Thyroid gland (tissue), 4 donors: ENCODE measurements at regions not wholly inside any gene's neighbourhood (a gene's known extent, or its start where the extent isn't known, plus 50 kb on each side); places are given as distances from the start of the nearest gene placed in this dataset.

Experiments
- DNase-seq, 2 donors: peaks; one replicate each; pipeline ENCODE4 v3.0.0-alpha.2; 2019
- H3K27ac ChIP-seq, 3 donors: fragments of 200-600 bp; sonication (generic); 1 replicate in 2 of 3; 2 replicates in 1 of 3; pipeline ENCODE4 v1.5.1; 2016 to 2019; ENCODE audit warnings: mild to moderate bottlenecking in 1 of 3, moderate library complexity in 1 of 3
- H3K27me3 ChIP-seq: fragments of 200-600 bp; sonication (generic); one replicate; pipeline ENCODE4 v1.5.1; 2019
- H3K36me3 ChIP-seq, 2 donors: fragments of 200-600 bp; sonication (generic); one replicate each; pipeline ENCODE4 v1.5.1; 2016 to 2019
- H3K4me1 ChIP-seq, 2 donors: fragments of 200-600 bp; sonication (generic); one replicate each; pipeline ENCODE4 v1.5.1; 2017 to 2019
- H3K4me3 ChIP-seq, 3 donors: fragments of 200-600 bp; sonication (generic); replicated peaks in 1 of 3; 1 replicate in 2 of 3; 2 replicates in 1 of 3; pipeline ENCODE4 v1.5.1; 2016; ENCODE audit warnings: mild to moderate bottlenecking in 1 of 3
- H3K9me3 ChIP-seq: fragments of 200-600 bp; sonication (generic); one replicate; pipeline ENCODE4 v1.5.1; 2017
- POLR2A ChIP-seq, 2 donors: fragments of 450-650 bp; IDR thresholded peaks; one replicate each; pipeline ENCODE4 v1.6.1; 2017; ENCODE audit warnings: antibody characterized with exemption in 2 of 2, mild to moderate bottlenecking in 2 of 2, moderate library complexity in 1 of 2
- WGBS, 2 donors: methylation state at CpG; one replicate each; pipeline ENCODE4 v1.1.5; 2017; 5-methylcytosine and 5-hydroxymethylcytosine counted together
- intact Hi-C: fragments of 100-400 bp; cut with DNase I; formaldehyde crosslinking; loops from one replicate; pipeline ENCODE4 v1.15.1; 2023
- TF ChIP-seq, protein P1 (sequence below), 6 experiments: fragments of 200-600 bp in 3 of 6; fragments of 450-650 bp in 3 of 6; sonication (generic) in 3 of 6; IDR thresholded peaks; one replicate each; pipeline ENCODE4 v1.5.1; 2016 to 2019; ENCODE audit warnings: antibody characterized with exemption in 6 of 6, mild to moderate bottlenecking in 2 of 6, inconsistent platforms in 1 of 6, moderate library complexity in 1 of 6

DNA sequence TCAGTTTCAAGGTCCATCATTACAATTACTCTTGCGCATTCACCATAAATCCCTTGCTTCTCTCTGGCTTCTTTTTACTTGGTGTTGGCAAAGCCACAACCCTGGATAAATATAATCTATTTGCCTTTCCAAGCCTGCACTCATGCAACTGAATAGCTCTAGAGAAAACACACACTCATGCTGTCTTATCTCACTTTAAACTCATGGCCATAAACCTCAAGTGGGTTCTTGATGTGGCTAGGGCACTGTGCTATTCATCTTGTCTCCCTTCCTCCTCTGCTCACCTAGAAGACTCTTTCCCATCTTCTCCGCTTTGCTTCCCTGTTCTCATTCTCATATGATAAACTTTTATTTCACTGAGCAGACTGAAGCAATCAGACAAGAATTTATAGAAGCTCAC is 165.4 kb upstream of the MTPN start:
- Histone ChIP-seq H3K4me3 (no peak overlapping the region), H3K36me3 (no peaks in the 10 kb centered on the region), H3K4me1 (peaks cover 0 to 12% of the 10 kb centered on the region in 2 donors), H3K27me3 (no peaks in the 10 kb centered on the region), H3K9me3 (no peaks in the 10 kb centered on the region), H3K27ac (no peak overlapping the region)
- intact Hi-C loops: no loop called here
- no peak for TF ChIP-seq POLR2A (IDR thresholded peaks at IDR 0.05)
- TF ChIP-seq, protein P1, sequence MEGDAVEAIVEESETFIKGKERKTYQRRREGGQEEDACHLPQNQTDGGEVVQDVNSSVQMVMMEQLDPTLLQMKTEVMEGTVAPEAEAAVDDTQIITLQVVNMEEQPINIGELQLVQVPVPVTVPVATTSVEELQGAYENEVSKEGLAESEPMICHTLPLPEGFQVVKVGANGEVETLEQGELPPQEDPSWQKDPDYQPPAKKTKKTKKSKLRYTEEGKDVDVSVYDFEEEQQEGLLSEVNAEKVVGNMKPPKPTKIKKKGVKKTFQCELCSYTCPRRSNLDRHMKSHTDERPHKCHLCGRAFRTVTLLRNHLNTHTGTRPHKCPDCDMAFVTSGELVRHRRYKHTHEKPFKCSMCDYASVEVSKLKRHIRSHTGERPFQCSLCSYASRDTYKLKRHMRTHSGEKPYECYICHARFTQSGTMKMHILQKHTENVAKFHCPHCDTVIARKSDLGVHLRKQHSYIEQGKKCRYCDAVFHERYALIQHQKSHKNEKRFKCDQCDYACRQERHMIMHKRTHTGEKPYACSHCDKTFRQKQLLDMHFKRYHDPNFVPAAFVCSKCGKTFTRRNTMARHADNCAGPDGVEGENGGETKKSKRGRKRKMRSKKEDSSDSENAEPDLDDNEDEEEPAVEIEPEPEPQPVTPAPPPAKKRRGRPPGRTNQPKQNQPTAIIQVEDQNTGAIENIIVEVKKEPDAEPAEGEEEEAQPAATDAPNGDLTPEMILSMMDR (IDR thresholded peaks at IDR 0.05): no peak
- DNase-seq: no peak
- WGBS, 2 donors: 91 to 97% methylated on average over 2 of the region's 2 CpGs

DNA sequence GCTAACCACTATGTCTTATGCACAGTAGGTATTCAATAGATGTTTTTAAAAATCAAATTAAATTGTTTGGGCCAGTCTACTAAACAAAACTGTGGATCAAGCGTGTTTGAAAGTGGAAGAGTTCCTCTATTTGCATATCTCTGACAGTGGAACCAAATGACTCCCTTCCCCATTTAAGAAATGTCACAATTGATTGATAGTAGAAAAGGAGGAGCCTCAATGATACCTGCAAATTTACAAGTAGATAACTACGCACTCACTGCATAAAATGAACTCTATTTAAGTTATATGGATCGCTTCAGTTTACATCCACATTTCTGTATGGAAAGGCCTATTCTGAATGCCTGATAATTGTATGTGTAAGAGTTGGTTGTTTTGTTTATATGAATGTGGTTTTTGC is 163.3 kb upstream of the MTPN start:
- DNase-seq: no peak
- no peaks in the 10 kb centered on the region for H3K27me3 ChIP-seq
- H3K36me3 ChIP-seq: no peaks in the 10 kb centered on the region
- intact Hi-C loops: no loop called here
- no peak overlapping the region for H3K27ac ChIP-seq
- no peak overlapping the region for H3K4me3 ChIP-seq
- WGBS, 2 donors: 95 to 98% methylated on average over 3 of the region's 3 CpGs
- no peaks in the 10 kb centered on the region for H3K9me3 ChIP-seq
- peaks cover 0 to 12% of the 10 kb centered on the region in 2 donors for H3K4me1 ChIP-seq
- TF ChIP-seq, protein P1 (IDR thresholded peaks at IDR 0.05): no peak
- no peak for TF ChIP-seq POLR2A (IDR thresholded peaks at IDR 0.05)

DNA sequence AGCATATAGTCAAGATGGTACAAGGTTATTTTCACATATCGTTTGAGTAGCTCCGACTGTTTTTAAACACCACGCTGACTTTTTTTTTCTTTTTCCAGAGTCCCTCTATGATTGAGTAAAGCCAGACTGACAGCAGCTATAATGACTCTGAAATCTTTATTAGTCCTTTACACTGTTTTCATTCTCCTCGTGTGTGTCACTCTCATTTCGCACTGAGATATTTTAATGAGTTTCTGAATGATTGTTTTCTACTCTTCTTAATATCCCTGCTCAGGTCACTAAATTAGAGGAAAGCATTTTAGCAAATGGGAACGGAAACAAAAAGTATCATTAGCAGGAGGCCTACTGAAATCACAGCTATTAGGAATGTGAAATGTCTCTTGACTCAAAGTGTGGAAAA is 162.3 kb upstream of the MTPN start:
- WGBS, 2 donors: 64 to 67% methylated on average over 6 of the region's 6 CpGs
- Histone ChIP-seq H3K9me3 (no peaks in the 10 kb centered on the region), H3K27me3 (no peaks in the 10 kb centered on the region), H3K27ac (no peak overlapping the region), H3K4me3 (no peak overlapping the region), H3K36me3 (no peaks in the 10 kb centered on the region), H3K4me1 (peaks cover 0 to 12% of the 10 kb centered on the region in 2 donors)
- intact Hi-C loops: no loop called here
- DNase-seq: no peak
- TF ChIP-seq, protein P1 (IDR thresholded peaks at IDR 0.05): no peak
- no peak for TF ChIP-seq POLR2A (IDR thresholded peaks at IDR 0.05)

DNA sequence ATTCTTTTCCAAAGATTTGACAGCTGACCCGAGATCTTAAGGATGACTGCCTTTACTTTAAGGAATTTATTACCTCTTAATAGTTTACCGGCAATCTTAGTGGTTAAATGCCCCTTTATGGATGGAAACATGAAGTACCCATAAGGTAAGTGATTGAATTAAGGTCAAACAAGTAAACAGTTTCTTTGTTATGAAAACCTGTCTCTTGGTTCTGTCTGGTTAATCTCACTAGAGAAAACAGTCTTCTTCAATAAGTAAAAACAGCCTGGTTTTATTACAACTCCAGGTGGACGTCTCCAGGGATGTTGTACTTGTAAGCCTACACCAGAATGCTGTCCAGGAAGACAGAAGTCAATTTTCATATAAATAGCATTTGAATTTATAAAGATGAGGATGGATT is 161.8 kb upstream of the MTPN start:
- Histone ChIP-seq H3K27me3 (no peaks in the 10 kb centered on the region), H3K27ac (no peak overlapping the region)
- DNase-seq: no peak

DNA sequence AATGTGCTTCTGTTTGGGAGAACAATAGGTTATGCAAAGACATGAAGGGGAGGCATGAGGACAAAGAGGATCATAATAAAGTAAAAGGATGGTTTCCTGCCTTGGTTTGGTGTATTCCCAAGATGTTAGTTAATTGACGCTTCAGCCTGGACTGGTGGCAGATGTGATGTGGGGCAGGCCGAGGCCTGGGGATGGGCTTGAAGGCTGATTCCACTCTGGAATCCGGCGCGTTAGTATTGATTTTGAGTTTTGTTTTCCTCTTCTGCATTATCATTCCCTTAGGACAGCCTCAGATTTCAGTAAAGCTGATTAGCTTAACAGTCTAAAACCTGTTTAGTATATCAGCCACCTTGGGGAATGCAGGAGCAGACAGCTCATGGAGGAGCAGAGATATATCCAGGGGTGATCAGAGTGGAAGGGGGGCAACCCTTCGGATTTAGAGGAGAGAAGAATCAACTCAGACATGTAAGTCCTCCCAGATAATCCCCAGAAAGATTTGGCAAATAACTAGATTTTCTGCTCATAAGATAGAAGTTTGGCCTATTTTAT is 159.8 kb upstream of the MTPN start:
- DNase-seq: no peak
- Histone ChIP-seq H3K9me3 (no peaks in the 10 kb centered on the region), H3K36me3 (no peaks in the 10 kb centered on the region), H3K4me1 (peaks cover 0 to 7% of the 10 kb centered on the region in 2 donors), H3K27me3 (no peaks in the 10 kb centered on the region), H3K4me3 (no peak overlapping the region), H3K27ac (no peak overlapping the region)
- intact Hi-C loops: no loop called here
- TF ChIP-seq POLR2A (IDR thresholded peaks at IDR 0.05): no peak
- TF ChIP-seq, protein P1 (IDR thresholded peaks at IDR 0.05): no peak
- 90 to 91% methylated on average over 6 of the region's 6 CpGs for WGBS, 2 donors

More for the DNA sequence above, 161.8 kb upstream of the MTPN start:
- H3K36me3 ChIP-seq: no peaks in the 10 kb centered on the region
- H3K9me3 ChIP-seq: no peaks in the 10 kb centered on the region
- intact Hi-C loops: no loop called here
- no peak overlapping the region for H3K4me3 ChIP-seq
- TF ChIP-seq POLR2A (IDR thresholded peaks at IDR 0.05): no peak
- TF ChIP-seq, protein P1 (IDR thresholded peaks at IDR 0.05): no peak
- peaks cover 0 to 12% of the 10 kb centered on the region in 2 donors for H3K4me1 ChIP-seq
- 48 to 49% methylated on average over 3 of the region's 3 CpGs for WGBS, 2 donors
